Ovary (tissue), 7 donors: ENCODE measurements at regions not wholly inside any gene's neighbourhood (a gene's known extent, or its start where the extent isn't known, plus 50 kb on each side); places are given as distances from the start of the nearest gene placed in this dataset. TPM values are rescaled to one million over a fixed set of nuclear protein-coding genes. Genes with fewer than 3 reads are reported as not detected.

ENCODE experiments used
- DNase-seq, 5 donors: peaks; one replicate each; pipeline ENCODE4 v3.0.0-alpha.2; 2019 to 2020
- H3K27ac ChIP-seq, 2 donors: fragments of 200-600 bp; one replicate each; pipeline versions ENCODE4 v1.5.1 to v1.8.0; 2019 to 2022
- H3K27me3 ChIP-seq: fragments of 200-600 bp; one replicate; pipeline ENCODE4 v1.8.0; 2022
- H3K36me3 ChIP-seq: fragments of 200-600 bp; sonication (generic); one replicate; pipeline ENCODE4 v1.5.1; 2019
- H3K4me1 ChIP-seq: one replicate; pipeline ENCODE4 v1.8.1; 2013; ENCODE audit warnings: mild to moderate bottlenecking, moderate library complexity; ENCODE audit not compliant: insufficient read depth
- H3K4me3 ChIP-seq: fragments of 200-600 bp; sonication (generic); one replicate; pipeline ENCODE4 v1.5.1; 2017
- H3K9me3 ChIP-seq, 2 donors: fragments of 200-600 bp in 1 of 2; sonication (generic) in 1 of 2; one replicate each; pipeline versions ENCODE4 v1.5.1 to v1.8.1; 2013 to 2019; ENCODE audit warnings: mild to moderate bottlenecking in 1 of 2, moderate library complexity in 1 of 2
- CTCF ChIP-seq, 3 donors: fragments of 450-650 bp in 2 of 3; fragments of 200-600 bp in 1 of 3; IDR thresholded peaks; one replicate each; pipeline versions ENCODE4 v1.5.1 to v1.8.0; 2016 to 2022; ENCODE audit warnings: antibody characterized with exemption in 3 of 3, mild to moderate bottlenecking in 1 of 3
- EP300 ChIP-seq: sonication (generic); formaldehyde crosslinking; IDR thresholded peaks from one replicate; pipeline ENCODE4 v1.6.1; 2017; ENCODE audit warnings: antibody characterized with exemption
- POLR2A ChIP-seq: fragments of 450-650 bp; IDR thresholded peaks from one replicate; pipeline ENCODE4 v1.6.1; 2017; ENCODE audit warnings: antibody characterized with exemption, mild to moderate bottlenecking, moderate library complexity
- WGBS, 3 donors: extraction: QIAGEN DNeasy Blood & Tissue Kit in 1 of 3; methylation state at CpG; one replicate each; pipeline versions ENCODE4 v1.1.5 to v1.1.7; 2013 to 2017; 5-methylcytosine and 5-hydroxymethylcytosine counted together
- intact Hi-C, 4 donors: fragments of 100-400 bp; cut with DNase I; formaldehyde crosslinking; loops; one replicate each; pipeline versions ENCODE4 v1.11.0 to v1.15.1; 2022 to 2023
- small RNA-seq: library from RNA; depleted of rRNA; stranded (forward); fragments of <200 nt; gene quantifications from one replicate; pipeline ENCODE3, GENCODE V24; 2016
- donor health status: DM: no; HTN: no; CAD: no; lungs with moderate emphysema.
- donor health status: DM: no; HTN: no; CAD: no.
- donor health status: Bipolar disorder and iron deficiency.
- donor health status: DM: no; HTN: no; CAD: no.
- donor health status: DM: yes; HTN: yes; CAD: no.

GRCh38 chr1:38098101-38098847, 51.7 kb upstream of the POU3F1 start:
- Histone ChIP-seq H3K4me3 (no peak overlapping the region), H3K4me1 (no peaks in the 10 kb centered on the region), H3K27ac (no peak overlapping the region), H3K36me3 (no peaks in the 10 kb centered on the region), H3K27me3 (no peaks in the 10 kb centered on the region), H3K9me3 (no peaks in the 10 kb centered on the region)
- TF ChIP-seq POLR2A = no peak
- no peak for TF ChIP-seq CTCF (IDR thresholded peaks at IDR 0.05)
- no peak for TF ChIP-seq EP300
- no peak for DNase-seq
- intact Hi-C loops = no loop called here
- whole genome bisulfite sequencing, 3 donors = 75 to 82% (median 77%) methylated on average over 18 of the region's 18 CpGs

- Histone ChIP-seq H3K27me3 (no peaks in the 10 kb centered on the region), H3K36me3 (no peaks in the 10 kb centered on the region), H3K27ac (no peak overlapping the region), H3K4me1 (no peaks in the 10 kb centered on the region), H3K9me3 (no peaks in the 10 kb centered on the region), H3K4me3 (no peak overlapping the region)
- WGBS, 3 donors = 76 to 80% (median 79%) methylated on average over 19 of the region's 19 CpGs
- TF ChIP-seq POLR2A = no peak
- TF ChIP-seq CTCF (IDR thresholded peaks at IDR 0.05) = no peak
- TF ChIP-seq EP300 = no peak
- no peak for DNase-seq
- intact Hi-C loops = no loop called here
Observed at GRCh38 chr1:38097284-38097898, 50.8 kb upstream of the POU3F1 start.

Small RNA genes in the stretch of these regions (small RNA-seq; reads per million reads assigned to genes)
- gene RNU6-753P = not detected
